ENCODE measurements at regions not wholly inside any gene's neighbourhood (a gene's known extent, or its start where the extent isn't known, plus 50 kb on each side); places are given as distances from the start of the nearest gene placed in this dataset.

GRCh38 chr4:168028568-168028967 lies 63.8 kb upstream of the ANXA10 start:
- no peaks in the 10 kb centered on the region for H3K9me3 ChIP-seq (ENCODE audit: low read length)
- H3K4me1 ChIP-seq (ENCODE audit: insufficient read depth, low read length, severe bottlenecking) = no peaks in the 10 kb centered on the region
- no peaks in the 10 kb centered on the region for H3K79me2 ChIP-seq (ENCODE audit: insufficient read depth, low read length)
- no peak for TF ChIP-seq CTCF (IDR thresholded peaks at IDR 0.05; ENCODE audit: low read length)
- H3K9ac ChIP-seq (ENCODE audit: low read length) = no peak overlapping the region
- H2AFZ ChIP-seq (ENCODE audit: low read length) = no peak overlapping the region
- H4K20me1 ChIP-seq (ENCODE audit: insufficient read depth, low read length) = no peaks in the 10 kb centered on the region
- no peaks in the 10 kb centered on the region for H3F3A ChIP-seq (ENCODE audit: insufficient read depth, low read length)
- no peak overlapping the region for H3K4me3 ChIP-seq (ENCODE audit: low read depth, low read length, poor library complexity, severe bottlenecking)
- H3K9me2 ChIP-seq (ENCODE audit: low read depth, low read length) = no peaks in the 10 kb centered on the region
- no peak overlapping the region for H3K27ac ChIP-seq (ENCODE audit: low read depth, low read length, poor library complexity, severe bottlenecking)
- H3K36me3 ChIP-seq (ENCODE audit: insufficient read depth, low read length) = no peaks in the 10 kb centered on the region
- no peaks in the 10 kb centered on the region for H3K27me3 ChIP-seq (ENCODE audit: insufficient read depth, low read length)
- H3K4me2 ChIP-seq (ENCODE audit: low read length) = no peak overlapping the region

- Histone ChIP-seq H3K79me2 (ENCODE audit: insufficient read depth, low read length) (no peaks in the 10 kb centered on the region), H3K4me3 (ENCODE audit: low read depth, low read length, poor library complexity, severe bottlenecking) (no peak overlapping the region), H3K9ac (ENCODE audit: low read length) (no peak overlapping the region), H3K27me3 (ENCODE audit: insufficient read depth, low read length) (no peaks in the 10 kb centered on the region), H3K9me3 (ENCODE audit: low read length) (no peaks in the 10 kb centered on the region), H4K20me1 (ENCODE audit: insufficient read depth, low read length) (no peaks in the 10 kb centered on the region), H3K36me3 (ENCODE audit: insufficient read depth, low read length) (no peaks in the 10 kb centered on the region), H3K27ac (ENCODE audit: low read depth, low read length, poor library complexity, severe bottlenecking) (no peak overlapping the region), H3K4me2 (ENCODE audit: low read length) (no peak overlapping the region), H3K9me2 (ENCODE audit: low read depth, low read length) (no peaks in the 10 kb centered on the region), H3F3A (ENCODE audit: insufficient read depth, low read length) (no peaks in the 10 kb centered on the region), H3K4me1 (ENCODE audit: insufficient read depth, low read length, severe bottlenecking) (no peaks in the 10 kb centered on the region), H2AFZ (ENCODE audit: low read length) (no peak overlapping the region)
- TF ChIP-seq CTCF (IDR thresholded peaks at IDR 0.05; ENCODE audit: low read length) = no peak
- no peak for TF ChIP-seq EZH2 (IDR thresholded peaks at IDR 0.05; ENCODE audit: borderline replicate concordance, low read length)
Measured at GRCh38 chr4:168028970-168029597, 63.3 kb upstream of the ANXA10 start.

- H3F3A ChIP-seq (ENCODE audit: insufficient read depth, low read length) = no peaks in the 10 kb centered on the region
- H3K4me3 ChIP-seq (ENCODE audit: low read depth, low read length, poor library complexity, severe bottlenecking) = no peak overlapping the region
- no peaks in the 10 kb centered on the region for H3K9me3 ChIP-seq (ENCODE audit: low read length)
- no peak overlapping the region for H3K4me2 ChIP-seq (ENCODE audit: low read length)
- H3K9me2 ChIP-seq (ENCODE audit: low read depth, low read length) = no peaks in the 10 kb centered on the region
- no peaks in the 10 kb centered on the region for H3K36me3 ChIP-seq (ENCODE audit: insufficient read depth, low read length)
- TF ChIP-seq CTCF (IDR thresholded peaks at IDR 0.05; ENCODE audit: low read length) (no peak), EZH2 (IDR thresholded peaks at IDR 0.05; ENCODE audit: borderline replicate concordance, low read length) (no peak)
- no peaks in the 10 kb centered on the region for H3K27me3 ChIP-seq (ENCODE audit: insufficient read depth, low read length)
- no peak overlapping the region for H3K9ac ChIP-seq (ENCODE audit: low read length)
- no peaks in the 10 kb centered on the region for H4K20me1 ChIP-seq (ENCODE audit: insufficient read depth, low read length)
- H3K79me2 ChIP-seq (ENCODE audit: insufficient read depth, low read length) = no peaks in the 10 kb centered on the region
- H2AFZ ChIP-seq (ENCODE audit: low read length) = no peak overlapping the region
- H3K4me1 ChIP-seq (ENCODE audit: insufficient read depth, low read length, severe bottlenecking) = no peaks in the 10 kb centered on the region
- H3K27ac ChIP-seq (ENCODE audit: low read depth, low read length, poor library complexity, severe bottlenecking) = no peak overlapping the region
Measured at GRCh38 chr4:168037676-168038075, 54.7 kb upstream of the ANXA10 start.
